ENCODE measurements at regions not wholly inside any gene's neighbourhood (a gene's known extent, or its start where the extent isn't known, plus 50 kb on each side); places are given as distances from the start of the nearest gene placed in this dataset.
"Not testable (repeated sequence)": the region's sequence is repeated elsewhere in the genome, so short reads cannot be mapped to it uniquely, and the experiment has no call there.

GRCh38 chr7:113281223-113281622, 162.9 kb upstream of the SMIM30 start:
- Histone ChIP-seq H3K9ac (ENCODE audit: low read length) (no peak overlapping the region), H3K4me3 (ENCODE audit: insufficient read depth in 1 of 2, low read depth in 1 of 2, low read length in 2 of 2) (no peak overlapping the region), H4K91ac (ENCODE audit: low read length) (no peak overlapping the region), H3K27me3 (ENCODE audit: control insufficient read depth in 1 of 2, insufficient read depth in 1 of 2, low read length in 2 of 2) (no peaks in the 10 kb centered on the region), H3K36me3 (ENCODE audit: control insufficient read depth in 1 of 2, insufficient read depth in 2 of 2, low read depth in 1 of 2, low read length in 2 of 2) (no peaks in the 10 kb centered on the region), H3K23ac (ENCODE audit: low read length in 2 of 2) (no peak overlapping the region), H3K4me2 (ENCODE audit: low read length, poor library complexity, severe bottlenecking) (no peak overlapping the region), H3K4me1 (ENCODE audit: control insufficient read depth, insufficient read depth, low read depth, low read length) (no peaks in the 10 kb centered on the region), H2AK5ac (ENCODE audit: low read length, severe bottlenecking) (no peak overlapping the region), H3K14ac (ENCODE audit: low read length in 2 of 2) (no peak overlapping the region), H2AFZ (ENCODE audit: low read depth, low read length) (no peak overlapping the region), H2BK12ac (ENCODE audit: low read length in 2 of 2) (no peak overlapping the region), H4K8ac (ENCODE audit: low read length) (no peak overlapping the region), H3K9me3 (ENCODE audit: control insufficient read depth, low read length) (peaks cover 2% of the 10 kb centered on the region), H2BK5ac (ENCODE audit: low read depth, low read length, poor library complexity, severe bottlenecking) (no peak overlapping the region), H3K4ac (ENCODE audit: low read depth in 1 of 2, low read length in 2 of 2) (no peak overlapping the region), H3K18ac (ENCODE audit: low read depth in 1 of 2, low read length in 2 of 2) (no peak overlapping the region), H2BK15ac (ENCODE audit: low read depth, poor library complexity, severe bottlenecking) (no peak overlapping the region), H3K79me1 (replicated peaks; ENCODE audit: low read length, poor library complexity, severe bottlenecking) (no peaks in the 10 kb centered on the region), H3K27ac (ENCODE audit: low read length, poor library complexity, severe bottlenecking) (no peak overlapping the region), H2BK120ac (ENCODE audit: low read depth, low read length) (no peak overlapping the region)
- no peak for DNase-seq
- 30% methylated on average over 2 of the region's 2 CpGs for WGBS

GRCh38 chr7:113279256-113279655, 160.9 kb upstream of the SMIM30 start:
- Histone ChIP-seq H3K14ac (ENCODE audit: low read length in 2 of 2) (no peak overlapping the region), H2AK5ac (ENCODE audit: low read length, severe bottlenecking) (no peak overlapping the region), H3K18ac (ENCODE audit: low read depth in 1 of 2, low read length in 2 of 2) (no peak overlapping the region), H2AFZ (ENCODE audit: low read depth, low read length) (no peak overlapping the region), H3K23ac (ENCODE audit: low read length in 2 of 2) (no peak overlapping the region), H3K36me3 (ENCODE audit: control insufficient read depth in 1 of 2, insufficient read depth in 2 of 2, low read depth in 1 of 2, low read length in 2 of 2) (no peaks in the 10 kb centered on the region), H3K4me1 (ENCODE audit: control insufficient read depth, insufficient read depth, low read depth, low read length) (no peaks in the 10 kb centered on the region), H3K9me3 (ENCODE audit: control insufficient read depth, low read length) (peaks cover 13% of the 10 kb centered on the region), H4K91ac (ENCODE audit: low read length) (no peak overlapping the region), H2BK120ac (ENCODE audit: low read depth, low read length) (no peak overlapping the region), H3K27me3 (ENCODE audit: control insufficient read depth in 1 of 2, insufficient read depth in 1 of 2, low read length in 2 of 2) (no peaks in the 10 kb centered on the region), H4K8ac (ENCODE audit: low read length) (no peak overlapping the region), H3K9ac (ENCODE audit: low read length) (no peak overlapping the region), H2BK12ac (ENCODE audit: low read length in 2 of 2) (no peak overlapping the region), H2BK15ac (ENCODE audit: low read depth, poor library complexity, severe bottlenecking) (no peak overlapping the region), H3K4ac (ENCODE audit: low read depth in 1 of 2, low read length in 2 of 2) (no peak overlapping the region), H3K4me2 (ENCODE audit: low read length, poor library complexity, severe bottlenecking) (no peak overlapping the region), H3K27ac (ENCODE audit: low read length, poor library complexity, severe bottlenecking) (no peak overlapping the region), H3K4me3 (ENCODE audit: insufficient read depth in 1 of 2, low read depth in 1 of 2, low read length in 2 of 2) (no peak overlapping the region), H3K79me1 (replicated peaks; ENCODE audit: low read length, poor library complexity, severe bottlenecking) (no peaks in the 10 kb centered on the region), H2BK5ac (ENCODE audit: low read depth, low read length, poor library complexity, severe bottlenecking) (no peak overlapping the region)
- no peak for DNase-seq

GRCh38 chr7:113270790-113271189, 152.4 kb upstream of the SMIM30 start:
- H2AFZ ChIP-seq (ENCODE audit: low read depth, low read length), result no peak overlapping the region
- H3K27me3 ChIP-seq (ENCODE audit: control insufficient read depth in 1 of 2, insufficient read depth in 1 of 2, low read length in 2 of 2), result no peaks in the 10 kb centered on the region
- peaks cover 32% of the 10 kb centered on the region for H3K9me3 ChIP-seq (ENCODE audit: control insufficient read depth, low read length)
- no peak overlapping the region for H2BK120ac ChIP-seq (ENCODE audit: low read depth, low read length)
- H3K18ac ChIP-seq (ENCODE audit: low read depth in 1 of 2, low read length in 2 of 2), result no peak overlapping the region
- H4K91ac ChIP-seq (ENCODE audit: low read length), result no peak overlapping the region
- H3K36me3 ChIP-seq (ENCODE audit: control insufficient read depth in 1 of 2, insufficient read depth in 2 of 2, low read depth in 1 of 2, low read length in 2 of 2), result no peaks in the 10 kb centered on the region
- no peak overlapping the region for H2AK5ac ChIP-seq (ENCODE audit: low read length, severe bottlenecking)
- DNase-seq, result no peak
- no peak overlapping the region for H3K4me2 ChIP-seq (ENCODE audit: low read length, poor library complexity, severe bottlenecking)
- no CpG with 5 or more reads among the region's 2 CpGs for WGBS
- no peaks in the 10 kb centered on the region for H3K79me1 ChIP-seq (replicated peaks; ENCODE audit: low read length, poor library complexity, severe bottlenecking)
- no peak overlapping the region for H3K4me3 ChIP-seq (ENCODE audit: insufficient read depth in 1 of 2, low read depth in 1 of 2, low read length in 2 of 2)
- H3K9ac ChIP-seq (ENCODE audit: low read length), result no peak overlapping the region
- H3K4me1 ChIP-seq (ENCODE audit: control insufficient read depth, insufficient read depth, low read depth, low read length), result no peaks in the 10 kb centered on the region
- no peak overlapping the region for H2BK5ac ChIP-seq (ENCODE audit: low read depth, low read length, poor library complexity, severe bottlenecking)
- no peak overlapping the region for H2BK12ac ChIP-seq (ENCODE audit: low read length in 2 of 2)
- H3K4ac ChIP-seq (ENCODE audit: low read depth in 1 of 2, low read length in 2 of 2), result no peak overlapping the region
- H3K23ac ChIP-seq (ENCODE audit: low read length in 2 of 2), result no peak overlapping the region
- no peak overlapping the region for H2BK15ac ChIP-seq (ENCODE audit: low read depth, poor library complexity, severe bottlenecking)
- H4K8ac ChIP-seq (ENCODE audit: low read length), result no peak overlapping the region
- no peak overlapping the region for H3K27ac ChIP-seq (ENCODE audit: low read length, poor library complexity, severe bottlenecking)
- no peak overlapping the region for H3K14ac ChIP-seq (ENCODE audit: low read length in 2 of 2)

GRCh38 chr7:113269592-113269991, 151.2 kb upstream of the SMIM30 start:
- not testable (repeated sequence) for H3K4me1 ChIP-seq (ENCODE audit: control insufficient read depth, insufficient read depth, low read depth, low read length); H2AFZ ChIP-seq (ENCODE audit: low read depth, low read length); H2BK5ac ChIP-seq (ENCODE audit: low read depth, low read length, poor library complexity, severe bottlenecking); H3K9ac ChIP-seq (ENCODE audit: low read length); H3K36me3 ChIP-seq (ENCODE audit: control insufficient read depth in 1 of 2, insufficient read depth in 2 of 2, low read depth in 1 of 2, low read length in 2 of 2); H3K4me2 ChIP-seq (ENCODE audit: low read length, poor library complexity, severe bottlenecking); H3K27ac ChIP-seq (ENCODE audit: low read length, poor library complexity, severe bottlenecking); H3K4ac ChIP-seq (ENCODE audit: low read depth in 1 of 2, low read length in 2 of 2); H3K79me1 ChIP-seq (replicated peaks; ENCODE audit: low read length, poor library complexity, severe bottlenecking); DNase-seq; H3K4me3 ChIP-seq (ENCODE audit: insufficient read depth in 1 of 2, low read depth in 1 of 2, low read length in 2 of 2); H4K91ac ChIP-seq (ENCODE audit: low read length); H4K8ac ChIP-seq (ENCODE audit: low read length); H3K23ac ChIP-seq (ENCODE audit: low read length in 2 of 2); H3K18ac ChIP-seq (ENCODE audit: low read depth in 1 of 2, low read length in 2 of 2); H2AK5ac ChIP-seq (ENCODE audit: low read length, severe bottlenecking); H2BK120ac ChIP-seq (ENCODE audit: low read depth, low read length); H3K14ac ChIP-seq (ENCODE audit: low read length in 2 of 2); H2BK15ac ChIP-seq (ENCODE audit: low read depth, poor library complexity, severe bottlenecking); H3K27me3 ChIP-seq (ENCODE audit: control insufficient read depth in 1 of 2, insufficient read depth in 1 of 2, low read length in 2 of 2); H2BK12ac ChIP-seq (ENCODE audit: low read length in 2 of 2)
- H3K9me3 ChIP-seq (ENCODE audit: control insufficient read depth, low read length), result peaks cover 24% of the 10 kb centered on the region
- 50% methylated on average over 2 of the region's 3 CpGs for WGBS
